NB4 (cell line): ENCODE measurements at regions not wholly inside any gene's neighbourhood (a gene's known extent, or its start where the extent isn't known, plus 50 kb on each side); places are given as distances from the start of the nearest gene placed in this dataset.

Experiments used
- CTCF ChIP-seq: IDR thresholded peaks from one replicate; pipeline ENCODE4 v1.5.1; 2012; ENCODE audit warnings: low read depth, low read length
- MYC ChIP-seq: IDR thresholded peaks from 2 replicates; pipeline ENCODE4 v1.6.1; 2011; ENCODE audit warnings: low read depth, low read length
- POLR2A ChIP-seq: IDR thresholded peaks from 2 replicates; pipeline ENCODE4 v1.6.1; 2011; ENCODE audit warnings: mild to moderate bottlenecking; ENCODE audit not compliant: insufficient read length; ENCODE audit errors: extremely low read depth
- TF ChIP-seq, protein P1 (sequence below): IDR thresholded peaks from 2 replicates; pipeline ENCODE4 v1.6.1; 2011; ENCODE audit warnings: low read depth, low read length

DNA sequence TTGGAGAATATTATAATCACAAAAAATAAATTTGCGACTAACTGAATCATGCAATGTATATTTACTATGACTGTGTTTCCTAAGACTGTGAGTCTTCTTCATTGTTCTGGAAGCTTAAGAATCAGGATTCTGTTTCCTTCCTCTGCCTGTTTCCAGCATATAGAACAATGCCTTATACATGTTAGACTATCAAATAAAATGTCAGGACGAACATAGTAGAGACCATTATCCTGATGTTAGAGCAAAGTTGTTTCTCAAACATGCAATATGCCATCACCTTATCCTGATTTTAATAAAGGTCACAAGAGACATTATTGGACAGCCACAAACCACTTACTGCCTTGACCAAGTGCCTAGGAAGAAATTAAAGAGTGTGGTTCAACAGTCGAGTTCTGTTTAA lies 457.4 kb upstream of the AGTR1 start:
- TF ChIP-seq CTCF: no peak
- no peak for TF ChIP-seq POLR2A
- TF ChIP-seq, protein P1, sequence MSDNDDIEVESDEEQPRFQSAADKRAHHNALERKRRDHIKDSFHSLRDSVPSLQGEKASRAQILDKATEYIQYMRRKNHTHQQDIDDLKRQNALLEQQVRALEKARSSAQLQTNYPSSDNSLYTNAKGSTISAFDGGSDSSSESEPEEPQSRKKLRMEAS: no peak
- no peak for TF ChIP-seq MYC
